MM.1S (cell line): ENCODE measurements at regions not wholly inside any gene's neighbourhood (a gene's known extent, or its start where the extent isn't known, plus 50 kb on each side); places are given as distances from the start of the nearest gene placed in this dataset.

Experiments
- DNase-seq: peaks from one replicate; pipeline ENCODE4 v3.0.0-alpha.2; 2015
- H2AFZ ChIP-seq: fragments of 300-600 bp; sonication (generic); 2 replicates; pipeline ENCODE4 v1.6.0; 2016; ENCODE audit warnings: antibody characterized with exemption, low read length
- H3F3A ChIP-seq: fragments of 300-600 bp; sonication (generic); 2 replicates; pipeline ENCODE4 v1.6.1; 2016; ENCODE audit warnings: mild to moderate bottlenecking, antibody characterized with exemption, low read length, moderate library complexity, mixed read lengths; ENCODE audit not compliant: insufficient read depth
- H3K27ac ChIP-seq: fragments of 300-600 bp; sonication (generic); 2 replicates; pipeline ENCODE4 v1.5.1; 2016; ENCODE audit warnings: mild to moderate bottlenecking, low read length
- H3K27me3 ChIP-seq: fragments of 300-600 bp; sonication (generic); replicated peaks from 2 replicates; pipeline ENCODE4 v1.6.0; 2016; ENCODE audit warnings: low read length; ENCODE audit not compliant: insufficient read depth
- H3K36me3 ChIP-seq: fragments of 300-600 bp; sonication (generic); replicated peaks from 2 replicates; pipeline ENCODE4 v1.6.1; 2016; ENCODE audit warnings: mild to moderate bottlenecking, low read length, mixed read lengths; ENCODE audit not compliant: insufficient read depth
- H3K4me1 ChIP-seq: fragments of 300-600 bp; sonication (generic); 2 replicates; pipeline ENCODE4 v1.6.1; 2016; ENCODE audit warnings: low read length, mixed read lengths
- H3K4me2 ChIP-seq: fragments of 300-600 bp; sonication (generic); 2 replicates; pipeline ENCODE4 v1.6.0; 2016; ENCODE audit warnings: low read depth, low read length
- H3K4me3 ChIP-seq: fragments of 300-600 bp; sonication (generic); 2 replicates; pipeline ENCODE4 v1.5.1; 2016; ENCODE audit warnings: low read length, mixed read lengths
- H3K79me2 ChIP-seq: fragments of 300-600 bp; sonication (generic); 2 replicates; pipeline ENCODE4 v1.6.1; 2016; ENCODE audit warnings: mixed run types, low read length, mixed read lengths
- H3K9ac ChIP-seq: fragments of 300-600 bp; sonication (generic); 2 replicates; pipeline ENCODE4 v1.6.1; 2016; ENCODE audit warnings: low read length, mixed read lengths
- H3K9me2 ChIP-seq: fragments of 300-600 bp; sonication (generic); replicated peaks from 2 replicates; pipeline ENCODE4 v1.6.1; 2016; ENCODE audit warnings: mild to moderate bottlenecking, low read length, mixed read lengths; ENCODE audit not compliant: insufficient read depth
- H3K9me3 ChIP-seq: fragments of 300-600 bp; sonication (generic); replicated peaks from 2 replicates; pipeline ENCODE4 v1.6.1; 2016; ENCODE audit warnings: mild to moderate bottlenecking, low read length, mixed read lengths; ENCODE audit not compliant: insufficient read depth
- H4K20me1 ChIP-seq: fragments of 300-600 bp; sonication (generic); 2 replicates; pipeline ENCODE4 v1.6.1; 2016; ENCODE audit warnings: mild to moderate bottlenecking, low read length, moderate library complexity, mixed read lengths; ENCODE audit not compliant: insufficient read depth
- CTCF ChIP-seq: fragments of 300-600 bp; sonication (generic); IDR thresholded peaks from 2 replicates; pipeline ENCODE4 v1.5.1; 2016; ENCODE audit warnings: antibody characterized with exemption, low read length, mixed read lengths
- EZH2 ChIP-seq: fragments of 300-600 bp; sonication (generic); optimal IDR thresholded peaks from 2 replicates; pipeline ENCODE3; 2017; ENCODE audit warnings: low read depth, mild to moderate bottlenecking, antibody characterized with exemption, low read length, mixed read lengths
- EZH2phosphoT487 ChIP-seq: fragments of 300-600 bp; sonication (generic); IDR thresholded peaks from 2 replicates; pipeline ENCODE4 v1.6.1; 2018; ENCODE audit warnings: antibody characterized with exemption, low read length

GRCh38 chr6:170125456-170126300 lies 165.2 kb downstream of the DLL1 start:
- no peak overlapping the region for H3K9ac ChIP-seq
- H3K9me3 ChIP-seq, result no peaks in the 10 kb centered on the region
- no peaks in the 10 kb centered on the region for H4K20me1 ChIP-seq
- H3K4me1 ChIP-seq, result no peaks in the 10 kb centered on the region
- no peaks in the 10 kb centered on the region for H3F3A ChIP-seq
- H3K79me2 ChIP-seq, result no peaks in the 10 kb centered on the region
- no peaks in the 10 kb centered on the region for H3K36me3 ChIP-seq
- TF ChIP-seq EZH2phosphoT487, result no peak
- no peak overlapping the region for H3K4me3 ChIP-seq
- DNase-seq, result no peak
- H2AFZ ChIP-seq, result no peak overlapping the region
- H3K4me2 ChIP-seq, result no peak overlapping the region
- H3K27me3 ChIP-seq, result no peaks in the 10 kb centered on the region
- no peaks in the 10 kb centered on the region for H3K9me2 ChIP-seq
- no peak overlapping the region for H3K27ac ChIP-seq

- no peaks in the 10 kb centered on the region for H3K36me3 ChIP-seq
- no peak overlapping the region for H3K4me2 ChIP-seq
- no peak overlapping the region for H3K27ac ChIP-seq
- H3K9me3 ChIP-seq, result no peaks in the 10 kb centered on the region
- H3K79me2 ChIP-seq, result no peaks in the 10 kb centered on the region
- no peak for DNase-seq
- H3K9me2 ChIP-seq, result no peaks in the 10 kb centered on the region
- no peaks in the 10 kb centered on the region for H3K4me1 ChIP-seq
- no peak overlapping the region for H2AFZ ChIP-seq
- no peaks in the 10 kb centered on the region for H3K27me3 ChIP-seq
- no peaks in the 10 kb centered on the region for H3F3A ChIP-seq
- TF ChIP-seq EZH2, result no peak
- no peak for TF ChIP-seq EZH2phosphoT487
- TF ChIP-seq CTCF, result no peak
- no peaks in the 10 kb centered on the region for H4K20me1 ChIP-seq
- H3K4me3 ChIP-seq, result no peak overlapping the region
- H3K9ac ChIP-seq, result no peak overlapping the region
Measured at GRCh38 chr6:170124836-170125235, 166.0 kb downstream of the DLL1 start.

GRCh38 chr6:170124150-170124549 lies 166.7 kb downstream of the DLL1 start:
- Histone ChIP-seq H3K79me2 (no peaks in the 10 kb centered on the region), H3K9ac (no peak overlapping the region), H3K4me2 (no peak overlapping the region), H3K36me3 (no peaks in the 10 kb centered on the region), H3K9me3 (no peaks in the 10 kb centered on the region), H3F3A (no peaks in the 10 kb centered on the region), H3K4me3 (no peak overlapping the region), H2AFZ (no peak overlapping the region), H3K27me3 (no peaks in the 10 kb centered on the region), H3K27ac (no peak overlapping the region), H3K4me1 (no peaks in the 10 kb centered on the region), H4K20me1 (no peaks in the 10 kb centered on the region), H3K9me2 (no peaks in the 10 kb centered on the region)
- DNase-seq, result no peak
- TF ChIP-seq CTCF (no peak), EZH2phosphoT487 (no peak), EZH2 (no peak)

- Histone ChIP-seq H2AFZ (no peak overlapping the region), H3K9me2 (no peaks in the 10 kb centered on the region), H3K4me3 (no peak overlapping the region), H3K27ac (no peak overlapping the region), H3K27me3 (no peaks in the 10 kb centered on the region), H3K9me3 (no peaks in the 10 kb centered on the region), H3F3A (no peaks in the 10 kb centered on the region), H4K20me1 (no peaks in the 10 kb centered on the region), H3K4me2 (no peak overlapping the region), H3K9ac (no peak overlapping the region), H3K79me2 (no peaks in the 10 kb centered on the region), H3K4me1 (no peaks in the 10 kb centered on the region), H3K36me3 (no peaks in the 10 kb centered on the region)
- no peak for DNase-seq
- TF ChIP-seq EZH2phosphoT487 (no peak), EZH2 (no peak), CTCF (no peak)
Measured at GRCh38 chr6:170122651-170123050, 168.2 kb downstream of the DLL1 start.
